ENCODE measurements at regions not wholly inside any gene's neighbourhood (a gene's known extent, or its start where the extent isn't known, plus 50 kb on each side); places are given as distances from the start of the nearest gene placed in this dataset.

- no peak overlapping the region for H3K4me3 ChIP-seq
- TF ChIP-seq CTCF (IDR thresholded peaks at IDR 0.05) = no peak
- H3K27ac ChIP-seq = no peak overlapping the region
- no peak for DNase-seq (ENCODE audit: low spot score)
Measured at GRCh38 chr4:153034681-153035080, 98.6 kb downstream of the FHDC1 start.

- no peak overlapping the region for H3K27ac ChIP-seq
- no peak for TF ChIP-seq CTCF (IDR thresholded peaks at IDR 0.05)
- no peak for DNase-seq (ENCODE audit: low spot score)
- no peak overlapping the region for H3K4me3 ChIP-seq
Measured at GRCh38 chr4:153036931-153037482, 100.9 kb downstream of the FHDC1 start.

- TF ChIP-seq CTCF (IDR thresholded peaks at IDR 0.05) = no peak
- no peak overlapping the region for H3K27ac ChIP-seq
- DNase-seq (ENCODE audit: low spot score) = no peak
- no peak overlapping the region for H3K4me3 ChIP-seq
Measured at GRCh38 chr4:153038623-153039311, 102.6 kb downstream of the FHDC1 start.

GRCh38 chr4:153039542-153040185 is 103.5 kb downstream of the FHDC1 start:
- Histone ChIP-seq H3K4me3 (no peak overlapping the region), H3K27ac (no peak overlapping the region)
- TF ChIP-seq CTCF (IDR thresholded peaks at IDR 0.05) = no peak
- no peak for DNase-seq (ENCODE audit: low spot score)

- no peak overlapping the region for H3K27ac ChIP-seq
- no peak overlapping the region for H3K4me3 ChIP-seq
- no peak for DNase-seq (ENCODE audit: low spot score)
- no peak for TF ChIP-seq CTCF (IDR thresholded peaks at IDR 0.05)
Measured at GRCh38 chr4:153040677-153041076, 104.6 kb downstream of the FHDC1 start.

- Histone ChIP-seq H3K4me3 (no peak overlapping the region), H3K27ac (no peak overlapping the region)
- DNase-seq (ENCODE audit: low spot score) = no peak
- TF ChIP-seq CTCF (IDR thresholded peaks at IDR 0.05) = no peak
Measured at GRCh38 chr4:153044036-153044435, 107.9 kb downstream of the FHDC1 start.

Data from coronary artery (tissue), 2 donors.